HG03066 (cell line): ENCODE measurements at regions not wholly inside any gene's neighbourhood (a gene's known extent, or its start where the extent isn't known, plus 50 kb on each side); places are given as distances from the start of the nearest gene placed in this dataset.
"Not testable (repeated sequence)": the region's sequence is repeated elsewhere in the genome, so short reads cannot be mapped to it uniquely, and the experiment has no call there.

Experiments
- ATAC-seq: cut with Tn5 transposase; IDR thresholded peaks from one replicate; pipeline ENCODE4 v1.9.1; 2021; ENCODE audit warnings: low read depth; ENCODE audit not compliant: unreplicated experiment

DNA sequence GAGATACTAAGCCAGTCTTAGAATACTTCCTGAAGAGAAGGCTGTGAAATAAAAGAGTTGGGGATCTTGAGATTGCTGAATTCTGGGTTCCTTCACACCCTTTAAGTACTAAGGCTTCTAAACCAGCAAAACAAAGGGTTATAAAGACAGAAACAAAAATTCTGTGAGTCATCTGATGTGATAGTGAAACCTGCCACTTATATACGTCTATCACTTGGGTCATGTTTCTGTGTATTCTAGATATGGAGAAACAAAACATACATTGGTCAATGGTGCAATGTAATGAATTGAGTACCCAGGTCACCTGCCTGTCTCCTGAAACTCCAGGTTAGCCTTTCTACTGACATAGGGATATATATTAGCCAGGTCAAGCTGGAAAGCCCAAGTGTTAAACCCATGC lies 319.3 kb upstream of the GRAMD2B start:
- ATAC-seq, result no peak

DNA sequence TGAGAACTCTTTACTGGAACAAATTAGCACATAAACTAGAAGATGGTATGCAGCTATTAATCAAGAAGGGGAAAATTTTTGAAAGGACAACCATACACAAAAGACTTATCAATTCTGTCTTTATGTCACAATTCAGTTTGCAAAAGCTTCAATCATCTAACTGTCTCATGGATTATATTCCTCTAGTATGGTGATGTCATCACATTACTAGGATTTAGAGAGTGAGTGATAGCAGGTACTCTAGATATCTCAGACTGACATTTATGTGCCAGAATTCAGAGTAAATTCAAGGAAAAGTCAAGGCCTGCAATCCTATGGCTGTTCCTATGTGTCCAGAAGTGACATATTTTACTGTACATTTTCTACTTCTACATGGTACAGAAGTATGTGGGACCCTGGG lies 318.9 kb upstream of the GRAMD2B start:
- ATAC-seq, result no peak

DNA sequence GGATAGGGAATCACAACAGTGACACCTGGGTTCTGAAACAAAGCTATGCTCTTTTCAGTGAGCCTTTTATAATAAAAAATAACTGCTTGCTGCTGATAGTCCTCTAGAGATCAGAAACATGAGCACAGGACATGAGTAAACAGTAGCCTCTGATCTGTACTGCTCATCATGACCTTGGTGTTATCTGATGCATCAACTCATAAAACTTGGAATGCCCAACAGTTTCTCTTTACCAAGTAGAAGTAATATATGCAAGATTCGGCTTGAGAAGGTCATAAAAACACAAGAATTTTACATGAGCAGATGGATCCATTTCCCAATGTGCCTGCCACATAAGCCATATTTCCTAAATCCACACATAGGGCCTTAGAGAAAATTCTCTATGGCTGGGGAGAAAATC lies 318.3 kb upstream of the GRAMD2B start:
- no peak for ATAC-seq

DNA sequence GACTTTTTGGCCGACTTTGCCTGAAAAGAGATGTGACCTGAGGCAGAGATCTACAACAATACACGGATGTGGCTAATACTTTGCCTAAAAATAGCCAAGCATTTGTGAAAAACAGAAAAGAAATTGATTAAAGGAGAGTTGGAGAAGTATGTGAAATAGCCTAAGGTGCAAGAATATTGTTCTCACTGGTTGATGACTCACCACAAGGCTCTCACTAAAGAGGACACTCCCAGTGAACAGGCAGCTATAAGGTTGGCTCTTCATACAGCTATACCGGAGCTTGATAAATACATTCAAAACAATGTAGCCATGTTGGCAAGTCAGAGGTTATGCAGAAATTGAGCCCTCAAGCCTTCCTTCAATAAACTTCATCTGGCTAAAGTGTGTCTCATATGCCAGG lies 317.2 kb upstream of the GRAMD2B start:
- ATAC-seq, result no peak

DNA sequence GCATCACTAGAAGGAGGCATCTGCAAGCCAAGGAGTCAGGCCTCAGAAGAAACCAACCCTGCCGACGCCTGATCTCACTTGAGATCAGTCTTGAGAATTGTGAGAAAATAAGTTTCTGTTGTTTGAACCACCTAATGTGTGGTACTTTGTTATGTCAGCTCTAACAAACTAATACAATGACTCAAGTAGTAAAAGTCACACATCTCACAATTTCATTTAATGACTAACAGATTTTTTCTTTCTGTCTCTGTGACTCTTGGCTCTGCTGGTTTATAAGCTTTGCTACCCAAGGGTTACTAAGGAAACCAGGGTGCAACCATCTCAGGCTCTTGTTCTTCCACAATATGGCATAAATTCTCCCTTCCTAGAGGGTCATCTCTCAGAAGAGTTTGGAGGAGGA lies 315.8 kb upstream of the GRAMD2B start:
- no peak for ATAC-seq

DNA sequence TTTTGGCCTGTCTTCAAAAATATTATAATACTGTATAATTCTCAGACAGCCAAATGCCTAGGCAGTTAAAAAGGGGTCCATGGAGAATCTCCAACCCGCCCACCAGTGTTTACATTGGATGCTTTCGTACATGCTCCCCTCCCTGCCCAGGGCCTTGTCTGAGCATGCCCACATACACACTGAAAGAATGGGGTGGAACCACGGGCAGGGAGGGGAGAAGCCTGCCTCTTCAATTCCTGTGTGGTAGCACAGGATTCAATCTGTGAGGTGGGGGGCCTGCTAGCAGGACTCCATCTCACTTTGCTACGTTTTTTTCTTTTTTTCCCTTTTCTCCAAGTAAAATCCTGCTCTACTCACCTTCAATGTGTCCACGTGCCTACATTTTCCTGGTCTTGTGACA lies 314.7 kb upstream of the GRAMD2B start:
- no peak for ATAC-seq

DNA sequence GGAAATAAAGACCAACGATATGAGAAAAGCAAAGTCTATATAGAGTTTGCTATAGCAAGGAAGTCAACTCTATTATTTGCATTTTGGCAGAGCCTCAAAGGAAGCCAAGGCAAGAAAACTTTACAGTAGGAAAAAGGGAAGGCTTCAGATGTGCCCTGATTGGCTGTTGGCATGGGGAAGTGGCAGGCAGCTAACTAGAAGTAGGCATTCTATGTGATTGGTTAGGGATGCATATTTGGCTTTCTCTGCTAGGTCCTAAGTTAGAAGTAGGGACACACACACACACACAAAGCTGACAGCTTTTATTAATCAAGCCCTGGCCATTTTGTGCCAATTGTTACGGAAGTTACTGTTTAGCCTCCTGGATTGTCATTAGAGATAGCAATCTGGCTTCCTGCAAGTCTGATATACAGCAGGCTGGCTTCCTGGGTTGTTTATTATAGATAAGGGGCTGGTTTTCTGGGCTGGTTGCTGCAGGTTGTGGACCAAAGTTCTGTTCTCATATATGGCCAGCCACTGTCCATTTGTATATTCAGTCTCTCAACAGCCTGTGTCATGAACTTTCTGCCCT lies 308.1 kb upstream of the GRAMD2B start:
- ATAC-seq, result no peak

DNA sequence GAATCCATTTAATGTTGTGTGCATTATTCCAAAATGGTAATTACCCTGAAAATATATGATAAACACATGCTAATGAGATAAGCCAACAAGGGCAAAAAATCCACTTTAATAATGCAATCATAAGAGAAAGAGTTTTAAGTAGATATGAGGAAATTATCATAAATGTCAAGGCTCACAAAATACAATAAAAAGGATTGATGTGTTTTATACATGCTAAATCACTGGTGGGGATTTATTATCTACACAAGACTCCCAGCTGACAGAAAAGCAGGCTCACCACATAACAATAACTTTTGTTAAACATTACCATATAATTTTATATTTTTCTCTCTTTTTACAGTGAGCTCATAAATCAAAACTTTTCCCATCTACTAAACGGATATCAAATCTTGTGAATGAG lies 306.2 kb upstream of the GRAMD2B start:
- ATAC-seq, result no peak

DNA sequence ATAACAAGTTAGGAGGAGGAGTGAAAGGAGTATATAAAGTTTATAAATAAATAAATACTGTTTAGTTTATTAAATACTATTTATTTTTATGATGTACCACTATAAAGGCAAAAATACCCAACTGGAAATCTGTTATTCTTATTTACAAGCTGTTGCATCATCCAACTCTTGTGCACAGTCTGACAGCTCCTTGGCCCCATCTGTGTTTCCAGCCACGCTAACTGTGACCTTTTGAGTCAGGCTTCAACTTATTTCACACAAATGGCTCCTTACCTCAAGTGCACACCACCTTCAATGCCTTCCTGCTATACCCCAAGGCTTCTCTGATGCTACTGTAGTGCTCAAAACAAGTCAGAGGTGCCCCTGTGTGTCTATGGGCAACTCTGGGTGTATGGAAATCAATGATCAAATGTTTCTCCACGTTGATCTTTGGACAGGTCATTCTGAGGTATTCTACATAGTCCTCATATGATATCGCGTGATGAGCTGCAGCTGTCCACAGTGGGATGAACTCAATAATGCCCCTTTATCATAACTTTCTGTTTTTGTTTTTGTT lies 303.2 kb upstream of the GRAMD2B start:
- no peak for ATAC-seq

DNA sequence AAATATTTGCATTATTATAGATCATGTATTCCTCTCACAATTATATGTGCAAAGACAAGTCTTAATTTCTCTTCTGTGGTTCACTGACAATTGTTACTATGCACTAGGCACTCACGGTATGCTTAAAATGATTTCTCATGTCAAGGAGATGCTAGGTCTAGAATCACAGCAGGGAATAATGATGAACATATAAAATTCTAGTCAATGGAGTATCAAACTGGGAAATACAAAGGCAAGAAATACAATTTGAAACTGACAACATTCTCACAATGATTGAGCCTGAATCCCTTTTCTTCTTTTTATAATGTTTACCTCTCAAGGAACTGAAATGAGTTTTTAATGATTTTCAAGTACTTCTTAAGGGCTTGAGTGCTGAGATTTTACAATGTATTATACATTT lies 302.3 kb upstream of the GRAMD2B start:
- no peak for ATAC-seq

DNA sequence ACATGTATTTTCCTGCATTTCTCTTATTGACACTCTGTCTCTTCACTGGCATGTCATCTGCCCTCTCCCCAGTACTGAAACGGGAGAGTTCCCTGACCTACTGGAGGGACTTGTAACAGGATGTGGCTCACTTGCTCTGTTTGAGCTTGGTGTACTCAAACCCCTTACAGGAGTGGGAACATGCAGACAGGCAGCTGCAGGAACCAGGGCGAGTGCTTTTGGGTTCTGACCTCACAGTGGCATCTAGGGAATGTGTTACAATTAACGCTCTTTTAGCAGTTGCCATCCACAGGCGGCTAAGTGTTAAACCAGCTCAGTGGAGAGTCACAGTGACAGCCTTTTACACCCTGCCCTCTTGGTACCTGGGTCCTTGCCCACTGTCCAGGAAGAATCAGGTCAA lies 300.3 kb upstream of the GRAMD2B start:
- no peak for ATAC-seq

DNA sequence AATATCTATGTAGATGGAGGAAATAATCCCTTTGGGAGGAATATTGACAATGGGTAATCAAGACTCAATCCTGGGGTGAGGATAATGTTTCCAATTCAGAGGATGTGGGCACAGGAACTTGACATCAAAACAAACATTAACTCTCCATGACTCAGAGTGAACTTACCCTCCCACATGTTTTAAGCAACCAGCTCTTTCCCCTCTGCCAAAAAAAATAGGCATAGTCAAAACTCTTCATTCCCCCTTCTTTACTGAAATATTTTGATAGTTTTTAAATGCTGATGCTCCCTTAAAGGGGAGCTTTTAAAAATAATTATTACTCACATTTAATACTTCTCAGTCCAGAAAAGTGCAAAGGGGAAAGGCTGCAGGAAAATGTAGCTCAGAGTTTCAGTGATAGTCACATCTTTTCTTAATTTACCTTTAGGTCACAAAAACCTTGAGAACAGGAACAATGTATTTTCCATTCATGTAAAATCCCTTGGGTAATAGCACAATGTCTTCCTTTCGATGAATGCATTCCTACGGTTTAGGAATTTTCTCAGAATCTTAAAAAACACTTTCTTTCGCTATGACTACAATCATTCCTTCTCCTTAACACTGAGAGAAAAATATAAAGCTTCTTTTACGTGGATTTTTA lies 298.4 kb upstream of the GRAMD2B start:
- ATAC-seq, result no peak

DNA sequence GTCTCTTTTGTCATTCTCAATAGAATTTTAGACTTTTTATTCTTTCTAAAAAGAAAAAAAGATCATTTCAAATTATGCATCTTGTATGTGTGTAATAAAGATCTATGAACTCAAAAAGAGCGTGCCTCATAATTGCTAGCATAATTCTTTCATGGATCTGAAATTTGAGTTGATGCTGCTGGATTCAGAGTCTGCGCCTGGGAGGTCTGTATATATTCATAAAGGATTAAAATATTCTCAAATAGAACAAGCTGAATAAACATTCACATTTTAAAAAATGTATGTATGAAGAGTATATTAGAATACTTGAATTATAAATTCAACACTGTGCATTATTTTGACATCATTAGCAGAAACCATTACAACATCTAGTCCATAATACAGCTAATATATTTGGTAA lies 297.8 kb upstream of the GRAMD2B start:
- ATAC-seq, result no peak

DNA sequence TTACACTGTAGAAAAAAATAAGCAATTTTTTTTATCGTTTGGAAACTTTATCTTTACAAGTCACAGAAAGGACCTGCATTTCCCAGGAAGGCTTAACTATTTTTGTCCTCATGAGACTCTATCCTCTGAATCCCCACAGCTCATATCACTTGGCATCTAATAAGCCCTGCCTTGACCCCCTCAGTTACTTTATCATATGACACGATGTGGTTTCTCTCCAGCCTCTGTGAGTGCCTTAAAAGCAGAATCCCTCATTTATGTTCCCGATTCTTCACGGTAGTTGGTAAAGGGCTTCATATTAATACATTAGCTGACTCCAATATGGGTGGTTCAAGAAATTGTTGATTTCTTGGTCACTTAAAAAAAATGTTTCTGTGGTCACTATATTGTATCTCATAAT lies 296.6 kb upstream of the GRAMD2B start:
- no peak for ATAC-seq

DNA sequence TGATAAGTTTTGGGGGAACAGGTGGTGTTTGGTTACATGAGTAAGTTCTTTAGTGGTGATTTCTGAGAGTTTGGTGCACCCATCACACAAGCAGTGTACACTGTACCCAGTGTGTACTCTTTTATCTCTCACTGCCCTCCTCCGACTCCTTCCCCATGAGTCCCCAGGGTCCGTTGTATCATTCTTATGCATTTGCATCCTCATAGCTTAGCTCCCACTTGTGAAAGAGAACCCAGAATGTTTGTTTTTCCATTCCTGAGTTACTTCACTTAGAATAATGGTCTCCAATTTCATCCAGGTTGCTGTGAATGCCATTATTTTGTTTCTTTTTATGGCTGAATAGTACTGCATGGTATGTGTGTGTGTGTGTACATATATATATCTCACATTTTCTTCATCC lies 295.8 kb upstream of the GRAMD2B start:
- not testable (repeated sequence) for ATAC-seq

DNA sequence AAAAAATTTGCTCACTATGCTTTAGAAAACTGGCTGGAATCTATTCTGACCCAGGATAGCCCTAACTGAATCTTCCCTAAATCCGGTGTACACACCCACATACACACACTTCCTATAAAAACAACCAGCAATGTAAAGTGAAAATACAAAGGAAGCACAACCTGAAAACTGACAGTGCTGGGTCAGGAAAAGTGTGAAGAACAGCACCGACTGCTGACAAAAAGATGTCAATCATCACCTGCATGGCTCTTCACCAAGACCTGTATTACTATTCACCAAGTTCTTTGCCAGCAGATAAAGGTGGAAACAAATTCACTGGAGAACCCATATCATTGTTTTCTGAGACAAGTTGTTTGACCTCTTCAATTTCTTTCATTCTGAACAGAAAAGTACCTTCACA lies 293.8 kb upstream of the GRAMD2B start:
- no peak for ATAC-seq

DNA sequence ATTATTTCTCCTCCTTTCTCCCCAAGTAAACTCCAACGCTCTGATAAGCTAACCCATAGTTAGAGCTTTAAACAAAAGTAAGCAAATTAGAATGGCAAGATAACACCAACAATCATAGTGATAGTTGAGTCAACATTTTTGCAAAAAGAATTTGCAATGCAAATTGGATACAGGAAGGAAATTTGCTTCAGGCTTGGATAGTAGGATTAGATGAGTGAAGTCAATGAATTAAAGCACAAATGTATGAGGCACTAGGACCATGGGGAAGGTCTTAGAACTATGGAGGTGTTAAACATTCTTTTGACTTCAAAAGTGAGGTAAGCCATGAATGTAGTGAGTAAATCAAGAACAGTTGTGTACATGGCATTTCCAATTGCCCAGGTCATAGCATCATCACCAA lies 289.8 kb upstream of the GRAMD2B start:
- ATAC-seq, result no peak

DNA sequence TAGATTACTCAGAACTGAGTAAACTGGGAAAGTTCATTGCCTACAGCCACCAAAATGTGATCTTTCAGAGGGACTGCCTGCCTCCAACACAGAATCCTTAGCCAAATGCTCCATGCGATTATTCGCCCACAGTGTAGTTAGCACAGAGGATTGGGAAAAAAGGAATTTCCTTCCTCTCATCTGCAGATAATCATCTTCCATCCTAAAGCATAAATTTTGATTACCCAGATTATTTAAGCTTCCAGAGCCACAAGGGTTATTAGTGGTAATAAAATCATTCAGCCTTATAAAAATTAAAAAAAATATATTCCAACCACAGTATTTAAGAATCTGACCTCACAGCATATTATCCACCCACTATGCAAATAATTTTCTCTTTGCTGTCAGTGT lies 285.3 kb upstream of the GRAMD2B start:
- ATAC-seq, result no peak

DNA sequence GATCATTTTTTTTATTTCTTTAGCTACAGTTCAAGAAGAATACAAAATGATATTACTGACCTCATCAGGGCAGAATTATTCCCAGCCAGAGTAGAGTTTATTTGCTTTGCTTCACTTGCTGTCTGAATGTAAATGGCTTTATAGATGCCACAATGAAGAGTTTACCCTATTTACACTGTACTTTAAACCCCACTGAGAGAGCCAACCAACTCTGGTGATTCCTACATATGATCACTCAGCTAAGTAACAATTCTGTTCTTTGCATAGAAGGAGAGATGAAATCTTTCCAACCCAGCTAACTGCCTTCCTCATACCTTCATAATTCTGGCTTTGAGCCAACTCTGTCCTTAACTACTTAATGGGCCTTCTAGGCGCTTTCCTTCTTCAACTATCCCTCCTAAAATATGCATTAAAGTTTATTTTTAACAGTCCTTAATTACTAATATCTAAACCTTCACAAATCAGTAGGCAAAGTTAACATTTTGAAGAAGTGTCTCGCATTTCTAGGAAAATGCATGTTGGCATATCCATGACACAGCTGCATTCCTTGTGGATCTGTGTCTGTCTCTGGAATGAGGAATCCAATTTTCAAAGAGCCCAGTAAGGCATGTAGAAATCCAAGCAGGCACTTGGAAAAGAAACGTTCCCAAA lies 284.8 kb upstream of the GRAMD2B start:
- no peak for ATAC-seq

DNA sequence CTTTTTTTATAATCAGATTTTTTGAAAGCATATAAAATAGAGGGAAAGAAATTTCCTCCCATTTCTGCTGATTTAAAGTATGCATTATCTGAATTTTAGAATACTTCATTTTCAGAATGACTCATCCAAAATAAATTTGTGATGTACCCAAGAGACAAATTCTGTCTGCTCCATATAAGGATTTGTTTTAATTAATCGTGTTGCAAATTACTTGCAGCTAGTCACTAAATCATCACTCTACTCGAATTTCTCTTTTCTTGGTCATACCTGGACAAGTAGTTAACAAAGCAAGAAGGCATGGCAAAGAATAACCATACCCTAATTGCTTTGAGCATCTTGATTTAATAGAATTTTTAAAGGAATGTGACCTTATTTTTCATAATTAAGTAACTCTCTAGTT lies 284.1 kb upstream of the GRAMD2B start:
- no peak for ATAC-seq

DNA sequence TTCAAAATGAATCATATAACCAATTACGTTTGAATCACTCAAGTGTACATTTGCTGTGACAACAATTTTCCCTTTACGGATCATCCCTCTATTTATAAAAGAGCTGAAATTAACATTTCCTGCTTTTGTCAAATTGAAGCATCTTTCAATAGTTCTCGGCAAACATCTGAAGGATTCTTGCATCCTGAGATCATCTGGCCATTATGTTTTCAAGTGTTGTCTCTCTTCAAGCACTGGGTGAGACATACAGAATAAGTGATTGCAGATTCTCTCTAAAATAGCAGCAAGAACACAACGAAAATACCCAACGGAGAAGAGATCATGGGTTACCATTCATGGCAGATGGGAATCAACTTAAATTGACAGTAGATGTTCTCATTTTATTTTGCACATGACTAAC lies 283.4 kb upstream of the GRAMD2B start:
- ATAC-seq, result no peak

DNA sequence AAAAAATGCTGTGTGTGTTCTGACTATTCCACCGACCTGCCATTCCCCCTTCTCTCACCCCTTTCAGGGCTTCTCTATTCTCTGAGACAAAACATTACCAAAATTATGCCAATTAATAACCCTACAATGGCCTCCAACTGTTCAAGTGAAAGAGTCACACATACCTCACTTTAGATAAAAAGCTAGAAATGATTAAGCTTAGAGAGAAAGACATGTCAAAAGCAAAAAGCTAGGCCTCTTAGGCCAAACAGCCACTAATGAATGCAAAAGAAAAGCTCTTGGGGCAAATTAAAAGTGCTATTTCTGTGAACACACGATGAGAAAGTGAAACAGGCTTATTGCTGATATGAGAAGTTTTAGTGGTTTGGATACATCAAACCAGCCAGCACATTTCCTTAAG lies 279.6 kb upstream of the GRAMD2B start:
- ATAC-seq, result no peak
